Ovary (tissue), 3 donors: ENCODE measurements at regions not wholly inside any gene's neighbourhood (a gene's known extent, or its start where the extent isn't known, plus 50 kb on each side); places are given as distances from the start of the nearest gene placed in this dataset.

ENCODE experiments used
- EP300 ChIP-seq: sonication (generic); formaldehyde crosslinking; IDR thresholded peaks from one replicate; pipeline ENCODE4 v1.6.1; 2017; ENCODE audit warnings: antibody characterized with exemption
- POLR2A ChIP-seq: fragments of 450-650 bp; IDR thresholded peaks from one replicate; pipeline ENCODE4 v1.6.1; 2017; ENCODE audit warnings: antibody characterized with exemption, mild to moderate bottlenecking, moderate library complexity
- TF ChIP-seq, protein P1 (sequence below), 3 donors: fragments of 450-650 bp in 2 of 3; fragments of 200-600 bp in 1 of 3; IDR thresholded peaks; one replicate each; pipeline versions ENCODE4 v1.5.1 to v1.8.0; 2016 to 2022; ENCODE audit warnings: antibody characterized with exemption in 3 of 3, mild to moderate bottlenecking in 1 of 3
- donor health status: DM: no; HTN: no; CAD: no.

DNA sequence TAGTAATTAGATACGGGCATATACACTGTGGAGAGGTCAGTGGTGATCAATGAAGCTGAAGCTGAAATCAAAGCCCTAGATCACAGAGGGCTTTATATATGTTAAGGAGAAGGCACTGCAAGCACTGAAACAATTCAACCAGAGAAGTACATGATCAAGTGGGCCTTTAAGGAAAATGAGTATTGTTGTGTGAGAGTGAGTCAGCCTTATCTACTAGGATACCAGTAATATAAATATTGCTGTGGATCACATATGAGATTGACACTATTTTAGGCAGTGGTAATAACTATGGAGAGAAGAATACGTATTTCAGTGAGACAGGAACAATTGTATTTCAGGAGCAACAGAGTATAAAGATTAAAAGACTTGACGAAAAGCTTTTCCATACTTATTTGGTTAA, 1172.2 kb upstream of the GJE1 start:
- TF ChIP-seq POLR2A (no peak), EP300 (no peak)
- TF ChIP-seq, protein P1, sequence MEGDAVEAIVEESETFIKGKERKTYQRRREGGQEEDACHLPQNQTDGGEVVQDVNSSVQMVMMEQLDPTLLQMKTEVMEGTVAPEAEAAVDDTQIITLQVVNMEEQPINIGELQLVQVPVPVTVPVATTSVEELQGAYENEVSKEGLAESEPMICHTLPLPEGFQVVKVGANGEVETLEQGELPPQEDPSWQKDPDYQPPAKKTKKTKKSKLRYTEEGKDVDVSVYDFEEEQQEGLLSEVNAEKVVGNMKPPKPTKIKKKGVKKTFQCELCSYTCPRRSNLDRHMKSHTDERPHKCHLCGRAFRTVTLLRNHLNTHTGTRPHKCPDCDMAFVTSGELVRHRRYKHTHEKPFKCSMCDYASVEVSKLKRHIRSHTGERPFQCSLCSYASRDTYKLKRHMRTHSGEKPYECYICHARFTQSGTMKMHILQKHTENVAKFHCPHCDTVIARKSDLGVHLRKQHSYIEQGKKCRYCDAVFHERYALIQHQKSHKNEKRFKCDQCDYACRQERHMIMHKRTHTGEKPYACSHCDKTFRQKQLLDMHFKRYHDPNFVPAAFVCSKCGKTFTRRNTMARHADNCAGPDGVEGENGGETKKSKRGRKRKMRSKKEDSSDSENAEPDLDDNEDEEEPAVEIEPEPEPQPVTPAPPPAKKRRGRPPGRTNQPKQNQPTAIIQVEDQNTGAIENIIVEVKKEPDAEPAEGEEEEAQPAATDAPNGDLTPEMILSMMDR (IDR thresholded peaks at IDR 0.05): no peak
